HG02642 (cell line): ENCODE measurements at regions not wholly inside any gene's neighbourhood (a gene's known extent, or its start where the extent isn't known, plus 50 kb on each side); places are given as distances from the start of the nearest gene placed in this dataset.
"Not testable (repeated sequence)": the region's sequence is repeated elsewhere in the genome, so short reads cannot be mapped to it uniquely, and the experiment has no call there.

Source experiments
- ATAC-seq: cut with Tn5 transposase; IDR thresholded peaks from one replicate; pipeline ENCODE4 v1.9.1; 2021; ENCODE audit warnings: mild to moderate bottlenecking; ENCODE audit not compliant: unreplicated experiment, poor library complexity

DNA sequence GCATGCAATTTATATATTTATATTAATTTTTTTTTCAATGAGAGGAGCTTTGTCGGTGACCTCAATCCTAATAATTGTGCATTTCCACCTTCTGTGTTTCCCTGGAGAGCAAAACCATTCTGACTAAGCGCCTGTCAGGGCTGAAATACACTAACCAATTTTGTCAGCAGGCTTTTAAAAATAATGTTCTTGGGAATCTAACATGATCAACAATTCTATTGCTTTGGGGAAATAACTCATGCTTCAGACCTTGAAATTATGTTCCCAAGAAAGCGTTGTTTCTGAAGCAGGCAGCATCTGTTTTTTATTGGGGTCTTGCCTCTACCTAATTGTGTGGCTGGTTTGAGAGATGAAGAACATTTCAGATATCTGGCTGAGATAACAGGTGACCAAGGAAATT is 129.1 kb upstream of the ALKAL2 start:
- no peak for ATAC-seq

DNA sequence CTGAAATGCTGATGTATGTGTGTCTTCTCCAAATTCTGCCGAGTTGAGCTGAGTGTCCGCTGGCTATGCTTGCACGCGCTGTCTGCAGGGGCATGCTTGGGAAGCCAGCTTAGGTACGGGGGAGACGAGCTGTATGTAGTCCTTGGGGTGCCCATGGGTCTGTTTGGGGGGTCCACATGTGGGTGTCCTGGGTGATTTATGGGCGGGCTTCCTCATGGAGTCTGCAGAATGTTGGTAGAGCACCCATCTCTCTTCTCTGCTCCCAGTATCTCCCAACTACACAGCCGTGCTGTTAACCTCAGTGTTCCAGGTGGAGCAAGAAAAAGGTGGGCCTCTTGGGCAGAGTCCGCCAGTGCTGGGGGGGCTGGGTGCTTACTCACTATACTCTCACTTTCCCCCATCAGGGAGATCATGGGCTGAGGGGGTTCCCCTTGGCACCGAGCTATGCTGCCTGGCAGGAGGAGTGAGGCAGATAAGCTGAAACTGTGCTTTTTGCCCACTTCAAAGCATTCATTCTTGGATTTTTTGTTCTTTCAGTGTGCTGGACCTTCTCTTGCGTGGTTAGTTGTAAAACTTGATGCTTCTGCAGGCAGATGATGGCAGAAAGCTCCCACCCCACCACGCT is 128.2 kb upstream of the ALKAL2 start:
- no peak for ATAC-seq

DNA sequence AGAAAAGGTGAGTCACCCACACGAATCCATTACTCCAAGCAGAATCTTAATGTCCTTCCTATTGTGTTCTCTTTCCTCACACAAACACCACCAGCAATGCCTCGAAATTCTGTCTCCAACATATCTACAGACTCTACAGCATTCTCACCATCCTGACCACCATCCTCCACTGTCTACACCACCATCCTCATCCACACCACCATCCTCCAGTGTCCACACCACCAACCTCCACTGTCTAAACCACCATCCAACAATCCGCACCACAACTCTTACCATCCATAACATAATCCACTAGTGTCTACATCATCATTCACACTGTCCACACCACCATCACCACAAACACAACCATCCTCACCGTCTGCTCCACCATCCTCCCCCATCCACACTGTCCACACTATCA is 121.6 kb upstream of the ALKAL2 start:
- ATAC-seq: no peak

DNA sequence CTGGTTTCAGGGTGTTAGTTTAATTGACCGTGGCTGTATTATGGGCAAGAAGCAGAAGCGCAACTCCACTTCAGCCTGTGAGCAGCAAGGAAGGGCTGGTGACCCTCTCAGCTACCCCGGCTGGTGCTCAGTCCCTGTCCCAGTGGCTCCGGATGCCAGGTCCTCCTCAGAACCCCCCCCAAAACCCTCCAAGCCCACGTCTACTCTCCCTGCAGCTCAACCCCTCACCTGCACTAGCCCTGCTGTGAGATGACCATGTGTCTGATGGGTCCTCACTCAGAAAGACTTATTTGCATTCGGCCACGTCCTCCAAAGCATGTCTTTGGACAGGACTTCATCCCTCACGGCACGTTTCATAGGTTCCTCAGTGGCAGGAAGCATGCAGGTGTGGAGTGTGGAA is 119.7 kb upstream of the ALKAL2 start:
- no peak for ATAC-seq

- no peak for ATAC-seq
These were observed 119.0 kb upstream of the ALKAL2 start for GRCh38 chr2:406876-407275.

GRCh38 chr2:406231-406630 is 118.3 kb upstream of the ALKAL2 start:
- ATAC-seq: no peak

GRCh38 chr2:404581-404980 is 116.7 kb upstream of the ALKAL2 start:
- no peak for ATAC-seq

- no peak for ATAC-seq
These were observed 115.8 kb upstream of the ALKAL2 start for GRCh38 chr2:403682-404081.

DNA sequence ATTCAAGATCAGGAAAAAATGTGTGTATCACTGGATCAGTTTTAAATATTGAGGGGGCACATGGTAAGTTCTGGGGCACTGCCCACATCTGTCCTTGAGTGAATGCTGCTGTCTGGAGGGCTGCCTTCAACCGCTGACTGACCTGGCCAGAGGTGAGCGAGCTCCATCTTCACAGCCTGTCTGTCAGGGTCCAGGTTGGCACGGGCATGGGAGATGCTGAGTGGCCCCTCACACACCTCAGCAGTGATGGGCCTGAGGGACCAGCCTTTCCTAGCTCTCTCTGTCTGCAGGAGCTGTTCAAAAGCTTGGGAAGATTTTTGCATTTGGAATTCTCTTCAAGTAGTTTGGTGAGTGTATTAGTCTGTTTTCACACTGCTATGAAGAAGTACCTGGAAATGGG is 114.8 kb upstream of the ALKAL2 start:
- ATAC-seq: no peak

DNA sequence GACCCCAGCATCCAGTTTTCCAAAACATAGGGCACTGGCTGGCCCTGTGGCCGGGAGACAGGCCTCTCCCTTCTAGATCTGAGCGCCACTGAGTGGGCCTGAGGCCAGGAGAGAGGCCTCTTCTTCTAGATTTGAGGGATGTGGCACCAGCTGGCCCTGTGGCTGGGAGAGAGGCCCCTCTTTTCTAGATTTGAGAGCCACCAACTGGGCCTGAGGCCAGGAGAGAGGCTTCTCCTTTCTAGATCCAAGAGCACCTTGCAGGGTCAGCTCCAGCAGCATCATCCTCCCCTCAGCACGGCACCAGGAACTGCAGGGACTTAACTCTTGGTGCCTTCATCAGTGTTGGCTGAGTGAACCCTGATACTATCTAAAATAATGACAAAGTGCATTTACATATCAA is 114.3 kb upstream of the ALKAL2 start:
- no peak for ATAC-seq

DNA sequence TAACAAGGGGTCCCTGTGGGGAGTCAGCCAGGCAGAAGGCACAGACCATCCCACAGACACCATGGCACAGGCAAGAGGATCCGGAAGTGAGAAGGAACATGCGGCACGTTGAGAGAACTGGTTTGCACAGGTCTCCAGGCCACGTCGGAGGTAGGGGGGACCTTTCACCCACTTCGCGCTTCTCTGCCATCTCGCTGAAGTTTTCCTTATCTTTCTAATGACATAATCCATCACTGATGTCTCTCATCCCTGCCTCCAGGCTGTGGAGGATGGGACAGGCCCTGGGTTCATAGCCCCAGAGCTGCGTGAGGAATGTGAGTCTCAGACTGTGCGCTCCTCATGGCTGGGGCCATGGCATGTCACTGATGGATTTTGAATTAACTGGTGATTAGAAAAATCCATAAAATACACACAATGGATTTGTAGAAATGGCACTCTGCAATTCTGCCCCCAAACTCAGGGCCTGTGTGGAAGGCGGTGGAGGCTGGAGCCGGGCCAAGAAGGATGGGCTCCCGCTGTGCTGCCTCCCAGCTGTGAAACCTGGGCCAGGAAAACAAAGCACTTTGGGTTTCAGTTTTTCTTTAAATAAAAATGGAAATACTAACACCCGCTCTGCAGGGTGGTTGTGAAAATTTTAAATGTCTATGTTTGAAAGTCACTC is 113.3 kb upstream of the ALKAL2 start:
- no peak for ATAC-seq

- no peak for ATAC-seq
These were observed 110.0 kb upstream of the ALKAL2 start for GRCh38 chr2:397926-398325.

DNA sequence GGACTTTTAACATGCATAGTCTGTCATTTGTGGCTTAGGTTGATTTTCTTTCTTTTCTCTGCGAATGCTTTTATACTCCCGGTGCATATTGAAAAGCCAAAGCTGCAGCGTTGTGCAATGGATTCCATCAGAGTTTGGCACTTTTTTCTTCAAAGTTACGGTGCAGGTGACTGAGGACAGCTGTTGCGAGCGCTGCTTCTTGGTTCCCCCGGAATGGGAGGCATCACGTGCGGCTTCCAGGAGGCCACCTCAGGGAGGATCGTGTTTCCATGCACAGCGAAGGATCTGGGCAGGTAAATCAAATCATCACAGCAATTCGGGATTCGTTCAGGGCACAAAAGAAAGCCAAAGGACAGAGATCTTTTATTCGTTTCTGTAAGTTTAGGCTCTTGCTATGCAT is 109.6 kb upstream of the ALKAL2 start:
- no peak for ATAC-seq

DNA sequence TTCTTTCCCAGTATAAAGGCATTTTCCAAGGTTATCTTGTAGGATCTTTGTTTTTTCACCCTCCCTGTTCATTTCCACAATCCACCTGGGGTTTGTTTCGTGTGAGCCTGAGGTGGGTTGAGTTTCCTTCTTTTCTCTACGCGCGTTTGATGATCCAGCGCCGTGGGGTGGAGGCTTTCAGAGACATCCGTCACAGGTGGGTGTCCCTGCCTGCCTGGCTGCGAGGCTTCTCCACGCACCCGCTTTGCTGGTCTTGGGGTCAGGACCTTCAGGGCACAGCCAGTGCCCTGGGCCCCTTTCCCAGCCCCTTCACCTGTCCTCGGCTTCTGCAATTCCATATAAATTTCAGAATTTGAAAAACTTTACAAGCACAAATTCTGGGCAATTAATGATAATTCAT is 109.0 kb upstream of the ALKAL2 start:
- no peak for ATAC-seq

GRCh38 chr2:395886-396285 is 108.0 kb upstream of the ALKAL2 start:
- ATAC-seq: no peak

- no peak for ATAC-seq
These were observed 106.1 kb upstream of the ALKAL2 start for GRCh38 chr2:393711-394696.

DNA sequence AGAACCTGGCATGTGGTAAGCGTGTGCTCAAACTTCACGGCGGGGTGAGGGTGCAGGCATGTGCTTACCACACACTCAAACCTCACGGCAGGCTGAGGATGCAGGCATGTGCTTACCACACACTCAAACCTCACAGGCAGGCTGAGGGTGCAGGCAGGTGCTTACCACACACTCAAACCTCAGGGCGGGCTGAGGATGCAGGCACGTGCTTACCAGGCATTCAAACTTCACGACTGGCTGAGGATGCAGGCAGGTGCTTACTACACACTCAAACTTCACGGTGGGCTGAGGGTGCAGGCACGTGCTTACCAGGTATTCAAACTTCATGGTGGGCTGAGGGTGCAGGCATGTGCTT is 105.0 kb upstream of the ALKAL2 start:
- ATAC-seq: no peak

DNA sequence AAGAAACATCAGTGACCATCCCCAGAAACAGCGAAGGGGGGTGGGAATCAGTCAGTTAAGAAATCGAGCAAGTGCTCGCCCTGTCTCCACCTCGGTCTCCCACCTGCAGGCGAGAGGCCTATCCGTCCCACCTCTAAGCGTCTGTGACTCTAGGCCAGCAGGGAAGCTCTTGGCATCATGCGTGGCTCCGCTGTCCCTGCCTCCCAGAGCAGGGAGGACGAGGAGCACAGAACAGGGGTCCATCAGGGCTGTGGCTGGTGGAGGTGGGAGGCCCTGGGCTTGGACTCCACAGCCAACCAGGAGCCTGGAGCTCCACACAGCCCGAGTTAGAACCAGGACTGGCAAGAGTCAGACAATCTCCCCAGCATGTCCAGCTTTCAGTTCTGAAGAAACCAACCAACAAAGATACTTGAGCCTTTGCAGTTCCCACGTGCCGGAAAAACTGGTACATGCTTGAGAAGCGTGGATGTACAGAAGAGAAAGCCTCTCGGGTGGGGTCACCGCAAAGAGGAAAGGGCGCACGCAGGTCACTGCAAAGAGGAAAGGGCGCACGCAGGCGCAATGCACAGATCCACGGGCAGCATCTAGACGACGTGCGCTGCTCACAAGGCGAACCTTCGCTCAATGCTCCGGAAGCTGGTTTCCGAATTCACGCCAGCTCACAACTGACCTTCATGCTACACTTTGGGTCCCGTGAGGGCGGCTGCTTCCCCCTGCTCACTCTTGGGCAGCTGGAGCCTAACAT is 104.5 kb upstream of the ALKAL2 start:
- ATAC-seq: no peak

DNA sequence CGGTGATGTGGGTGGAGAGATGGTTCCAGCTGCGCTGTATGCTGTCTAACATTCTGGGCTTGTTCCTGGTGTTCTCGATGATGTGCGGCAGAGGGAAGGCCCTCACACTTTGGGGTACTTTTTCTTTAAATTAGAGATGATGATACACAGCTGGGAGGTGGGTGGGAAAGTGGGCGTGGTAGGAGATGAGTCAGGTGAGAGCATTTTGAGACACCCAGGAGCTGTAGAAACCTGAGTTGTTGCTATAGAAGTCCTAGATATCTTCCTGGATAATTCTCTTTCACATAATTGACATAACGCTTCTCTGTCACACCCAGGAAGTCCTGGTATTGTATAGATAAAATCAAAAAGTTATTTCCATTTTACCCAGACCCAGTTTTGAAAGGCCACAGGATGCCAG is 103.8 kb upstream of the ALKAL2 start:
- no peak for ATAC-seq

DNA sequence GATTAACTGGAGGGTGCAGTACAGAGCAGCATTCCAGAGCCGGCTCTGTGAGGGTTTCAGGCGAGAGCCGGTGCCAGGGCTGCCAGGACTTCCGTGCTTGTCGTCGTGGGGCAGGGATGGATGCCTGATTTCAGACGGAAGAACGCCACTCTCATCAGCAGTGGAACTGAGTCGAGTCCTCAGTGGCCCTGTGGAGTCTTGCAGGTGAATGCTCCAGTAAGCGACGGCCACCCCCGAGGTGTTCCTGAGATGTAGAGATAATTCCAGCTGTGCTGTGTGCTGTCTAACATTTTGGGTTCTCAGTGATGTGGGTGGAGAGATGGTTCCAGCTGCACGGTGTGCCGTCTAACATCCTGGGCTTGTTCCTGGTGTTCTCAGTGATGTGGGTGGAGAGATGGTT is 103.1 kb upstream of the ALKAL2 start:
- no peak for ATAC-seq

DNA sequence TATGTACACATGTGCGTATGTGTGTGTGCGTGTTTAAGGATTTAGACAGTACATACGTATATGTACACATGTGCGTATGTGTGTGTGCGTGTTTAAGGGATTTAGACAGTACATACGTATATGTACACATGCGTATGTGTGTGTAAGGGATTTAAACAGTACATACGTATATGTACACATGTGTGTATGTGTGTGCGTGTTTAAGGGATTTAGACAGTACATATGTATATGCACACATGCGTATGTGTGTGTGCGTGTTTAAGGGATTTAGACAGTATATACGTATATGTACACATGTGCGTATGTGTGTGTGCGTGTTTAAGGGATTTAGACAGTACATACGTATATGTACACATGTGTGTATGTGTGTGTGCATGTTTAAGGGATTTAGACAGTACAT is 102.1 kb upstream of the ALKAL2 start:
- ATAC-seq: not testable (repeated sequence)
